ENCODE measurements at regions not wholly inside any gene's neighbourhood (a gene's known extent, or its start where the extent isn't known, plus 50 kb on each side); places are given as distances from the start of the nearest gene placed in this dataset.

- H3K4me1 Mint-ChIP-seq (ENCODE audit: low read depth): no peaks in the 10 kb centered on the region
- H3K9me3 ChIP-seq (ENCODE audit: control insufficient read depth in 1 of 2, insufficient read depth in 1 of 2, low read length in 2 of 2): peaks cover 0 to 13% of the 10 kb centered on the region in 2 experiments
- ATAC-seq (ENCODE audit: poor library complexity) (no peak), DNase-seq (no peak)
- H3K27ac ChIP-seq (ENCODE audit: low read depth in 1 of 2, low read length in 2 of 2): no peak overlapping the region
- no peaks in the 10 kb centered on the region for H3K9me3 Mint-ChIP-seq
- H3K4me3 Mint-ChIP-seq: no peak overlapping the region
- no peak overlapping the region for H3K4me3 ChIP-seq (ENCODE audit: low read length)
- POLR2A ChIA-PET: no interaction called here
- H3K36me3 ChIP-seq (ENCODE audit: insufficient read depth, low read length): no peaks in the 10 kb centered on the region
- no peak overlapping the region for H3K27ac Mint-ChIP-seq
- no peaks in the 10 kb centered on the region for H3K27me3 Mint-ChIP-seq
- no peaks in the 10 kb centered on the region for H3K27me3 ChIP-seq (ENCODE audit: control insufficient read depth in 1 of 2, insufficient read depth in 2 of 2, low read length in 2 of 2)
- H3K4me1 ChIP-seq (ENCODE audit: insufficient read depth, low read length): no peaks in the 10 kb centered on the region
- H3K36me3 Mint-ChIP-seq (ENCODE audit: low read depth): no peaks in the 10 kb centered on the region
- TF ChIP-seq CTCF (IDR thresholded peaks at IDR 0.05): no peak
- intact Hi-C loops (cut with DNase I, micrococcal nuclease): no loop called here
- CTCF ChIA-PET: no interaction called here
Measured at GRCh38 chr18:75697493-75697892, 270.0 kb upstream of the SMIM21 start.

GRCh38 chr18:75696391-75696790, 268.9 kb upstream of the SMIM21 start:
- no peak overlapping the region for H3K27ac Mint-ChIP-seq
- no peaks in the 10 kb centered on the region for H3K4me1 Mint-ChIP-seq (ENCODE audit: low read depth)
- ChIA-PET CTCF (no interaction called here), POLR2A (no interaction called here)
- intact Hi-C loops (cut with DNase I, micrococcal nuclease): no loop called here
- no peaks in the 10 kb centered on the region for H3K27me3 ChIP-seq (ENCODE audit: control insufficient read depth in 1 of 2, insufficient read depth in 2 of 2, low read length in 2 of 2)
- H3K4me3 ChIP-seq (ENCODE audit: low read length): no peak overlapping the region
- H3K4me1 ChIP-seq (ENCODE audit: insufficient read depth, low read length): no peaks in the 10 kb centered on the region
- no peak for TF ChIP-seq CTCF (IDR thresholded peaks at IDR 0.05)
- peaks cover 0 to 10% of the 10 kb centered on the region in 2 experiments for H3K9me3 ChIP-seq (ENCODE audit: control insufficient read depth in 1 of 2, insufficient read depth in 1 of 2, low read length in 2 of 2)
- no peaks in the 10 kb centered on the region for H3K36me3 ChIP-seq (ENCODE audit: insufficient read depth, low read length)
- H3K27me3 Mint-ChIP-seq: no peaks in the 10 kb centered on the region
- no peak overlapping the region for H3K27ac ChIP-seq (ENCODE audit: low read depth in 1 of 2, low read length in 2 of 2)
- H3K4me3 Mint-ChIP-seq: no peak overlapping the region
- DNase-seq (no peak), ATAC-seq (ENCODE audit: poor library complexity) (no peak)
- H3K36me3 Mint-ChIP-seq (ENCODE audit: low read depth): no peaks in the 10 kb centered on the region
- no peaks in the 10 kb centered on the region for H3K9me3 Mint-ChIP-seq

DNA sequence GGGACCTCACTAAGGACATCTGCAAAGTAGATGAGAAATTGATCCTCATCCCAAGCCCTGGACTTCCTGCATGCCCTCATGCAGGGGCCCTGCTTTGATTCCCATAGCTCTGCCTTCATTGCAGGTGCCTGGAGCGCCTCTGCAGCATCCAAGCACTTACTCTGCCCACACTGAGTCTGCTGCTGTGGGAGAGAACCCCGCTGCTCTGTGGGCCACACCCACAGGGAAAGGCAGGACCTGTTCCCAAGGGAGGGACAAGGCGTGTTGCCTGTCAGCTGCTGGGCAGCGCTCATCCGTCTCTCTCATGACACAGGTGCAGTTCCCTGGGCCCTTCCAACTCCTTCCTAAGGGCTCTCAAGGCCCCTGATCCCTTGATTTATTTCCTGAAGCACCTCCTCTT, 266.8 kb upstream of the SMIM21 start:
- no peak for ATAC-seq (ENCODE audit: poor library complexity)
- Histone ChIP-seq H3K4me3 (ENCODE audit: low read length) (no peak overlapping the region), H3K27ac (ENCODE audit: low read depth in 1 of 2, low read length in 2 of 2) (no peak overlapping the region), H3K9me3 (ENCODE audit: control insufficient read depth in 1 of 2, insufficient read depth in 1 of 2, low read length in 2 of 2) (peaks cover 0 to 10% of the 10 kb centered on the region in 2 experiments), H3K4me1 (ENCODE audit: insufficient read depth, low read length) (no peaks in the 10 kb centered on the region), H3K36me3 (ENCODE audit: insufficient read depth, low read length) (no peaks in the 10 kb centered on the region), H3K27me3 (ENCODE audit: control insufficient read depth in 1 of 2, insufficient read depth in 2 of 2, low read length in 2 of 2) (no peaks in the 10 kb centered on the region)
- intact Hi-C loops (cut with DNase I, micrococcal nuclease): no loop called here
- no peaks in the 10 kb centered on the region for H3K9me3 Mint-ChIP-seq
- DNase-seq: no peak
- peaks cover 6% of the 10 kb centered on the region for H3K27me3 Mint-ChIP-seq
- no peak overlapping the region for H3K4me3 Mint-ChIP-seq
- no peak overlapping the region for H3K27ac Mint-ChIP-seq
- no peaks in the 10 kb centered on the region for H3K36me3 Mint-ChIP-seq (ENCODE audit: low read depth)
- ChIA-PET POLR2A (no interaction called here), CTCF (no interaction called here)
- TF ChIP-seq CTCF (IDR thresholded peaks at IDR 0.05): no peak
- no peaks in the 10 kb centered on the region for H3K4me1 Mint-ChIP-seq (ENCODE audit: low read depth)
